Cortex of kidney (tissue), 1 donor: ENCODE measurements at regions not wholly inside any gene's neighbourhood (a gene's known extent, or its start where the extent isn't known, plus 50 kb on each side); places are given as distances from the start of the nearest gene placed in this dataset.

ENCODE experiments used
- DNase-seq: peaks from one replicate; lab custom pipeline; 2025; lab: John Stamatoyannopoulos, UW

- no peak for DNase-seq
Observed at GRCh38 chr13:44255771-44256364, 117.8 kb upstream of the SERP2 start.

- DNase-seq, result no peak
Observed at GRCh38 chr13:44257796-44258195, 115.8 kb upstream of the SERP2 start.

- no peak for DNase-seq
Observed at GRCh38 chr13:44259045-44260027, 114.3 kb upstream of the SERP2 start.

GRCh38 chr13:44260336-44260735, 113.3 kb upstream of the SERP2 start:
- DNase-seq, result no peak

GRCh38 chr13:44263751-44264620, 109.6 kb upstream of the SERP2 start:
- DNase-seq, result no peak

- no peak for DNase-seq
Observed at GRCh38 chr13:44266305-44266704, 107.3 kb upstream of the SERP2 start.

- no peak for DNase-seq
Observed at GRCh38 chr13:44266772-44267171, 106.9 kb upstream of the SERP2 start.

- no peak for DNase-seq
Observed at GRCh38 chr13:44267203-44267602, 106.4 kb upstream of the SERP2 start.

- DNase-seq, result no peak
Observed at GRCh38 chr13:44267980-44268379, 105.6 kb upstream of the SERP2 start.

- DNase-seq, result no peak
Observed at GRCh38 chr13:44268980-44269379, 104.6 kb upstream of the SERP2 start.

GRCh38 chr13:44270150-44270549, 103.5 kb upstream of the SERP2 start:
- DNase-seq, result no peak

- no peak for DNase-seq
Observed at GRCh38 chr13:44271031-44271455, 102.6 kb upstream of the SERP2 start.

GRCh38 chr13:44271473-44271872, 102.2 kb upstream of the SERP2 start:
- no peak for DNase-seq

- no peak for DNase-seq
Observed at GRCh38 chr13:44271915-44272341, 101.7 kb upstream of the SERP2 start.

- DNase-seq, result no peak
Observed at GRCh38 chr13:44272692-44273091, 100.9 kb upstream of the SERP2 start.

GRCh38 chr13:44273216-44273615, 100.4 kb upstream of the SERP2 start:
- no peak for DNase-seq

- DNase-seq, result no peak
Observed at GRCh38 chr13:44273991-44274770, 99.4 kb upstream of the SERP2 start.

- no peak for DNase-seq
Observed at GRCh38 chr13:44274771-44275205, 98.8 kb upstream of the SERP2 start.

- DNase-seq, result no peak
Observed at GRCh38 chr13:44275381-44275780, 98.2 kb upstream of the SERP2 start.

GRCh38 chr13:44276061-44276460, 97.6 kb upstream of the SERP2 start:
- no peak for DNase-seq

GRCh38 chr13:44277459-44277858, 96.2 kb upstream of the SERP2 start:
- no peak for DNase-seq
